RWPE1 (cell line): ENCODE measurements at regions not wholly inside any gene's neighbourhood (a gene's known extent, or its start where the extent isn't known, plus 50 kb on each side); places are given as distances from the start of the nearest gene placed in this dataset.

Experiments
- CTCF ChIA-PET: fragments of 350-600 bp; sonication (Branson Sonifier 250); formaldehyde crosslinking; extraction: SDS; loops from one replicate; lab custom pipeline; 2021; lab: Yijun Ruan, JAX
- POLR2A ChIA-PET: fragments of 400-600 bp; formaldehyde crosslinking; extraction: SDS; loops from one replicate; lab custom pipeline; 2020; ENCODE audit warnings: antibody characterized with exemption; ENCODE audit not compliant: low non-redundant PET; lab: Yijun Ruan, JAX
- DNase-seq: peaks from one replicate; pipeline ENCODE4 v3.0.0; 2012; ENCODE audit warnings: low spot score
- H3K27ac ChIP-seq: fragments of 450-650 bp; 2 replicates; pipeline ENCODE4 v1.5.1; 2017
- CTCF ChIP-seq: fragments of 450-650 bp; conservative IDR thresholded peaks from 2 replicates; pipeline ENCODE4 v1.5.1; 2017; ENCODE audit warnings: low read depth, mild to moderate bottlenecking

- no peak for DNase-seq
- POLR2A ChIA-PET = no interaction called here
- H3K27ac ChIP-seq = no peak overlapping the region
- no peak for TF ChIP-seq CTCF
- CTCF ChIA-PET = no interaction called here
These were observed 74.0 kb upstream of the LHCGR start for GRCh38 chr2:48829569-48829968.

GRCh38 chr2:48829036-48829435 lies 73.5 kb upstream of the LHCGR start:
- no peak for DNase-seq
- H3K27ac ChIP-seq = no peak overlapping the region
- no peak for TF ChIP-seq CTCF
- POLR2A ChIA-PET = no interaction called here
- CTCF ChIA-PET = no interaction called here

- CTCF ChIA-PET = no interaction called here
- POLR2A ChIA-PET = interaction anchor here (0.6 kb wide), 1 partner anchor 1690 kb away, joined by 3 read pairs; no protein-coding TSS in a partner anchor
- no peak for DNase-seq
- no peak overlapping the region for H3K27ac ChIP-seq
- no peak for TF ChIP-seq CTCF
These were observed 71.5 kb upstream of the LHCGR start for GRCh38 chr2:48826986-48827385.

DNA sequence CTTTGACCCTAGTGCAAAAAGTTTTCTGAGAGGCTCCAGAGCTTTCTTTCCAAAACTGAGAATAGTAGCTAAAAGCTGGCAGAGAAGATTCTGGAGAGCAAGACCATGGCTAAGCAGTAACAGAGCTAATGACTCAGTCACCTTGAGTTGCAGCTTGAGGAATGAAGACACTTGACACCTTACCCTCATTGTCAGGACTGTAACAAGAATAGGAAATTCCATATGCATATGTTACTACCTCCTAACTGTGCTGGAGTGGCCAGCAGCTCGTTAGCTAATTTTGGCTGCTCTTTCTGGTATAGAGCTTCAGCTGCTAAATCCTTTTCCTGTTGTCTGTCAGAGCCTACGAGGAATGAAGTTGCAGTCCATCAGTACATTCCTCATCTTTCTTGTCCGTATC lies 68.6 kb upstream of the LHCGR start:
- POLR2A ChIA-PET = no interaction called here
- no peak for TF ChIP-seq CTCF
- DNase-seq = no peak
- CTCF ChIA-PET = interaction anchor here (0.6 kb wide), 1 partner anchor 899 kb away, joined by 3 read pairs; no protein-coding TSS in a partner anchor
- H3K27ac ChIP-seq = no peak overlapping the region

- no peak for DNase-seq
- TF ChIP-seq CTCF = no peak
- H3K27ac ChIP-seq = no peak overlapping the region
- CTCF ChIA-PET = no interaction called here
- POLR2A ChIA-PET = no interaction called here
These were observed 63.7 kb upstream of the LHCGR start for GRCh38 chr2:48819206-48819735.

DNA sequence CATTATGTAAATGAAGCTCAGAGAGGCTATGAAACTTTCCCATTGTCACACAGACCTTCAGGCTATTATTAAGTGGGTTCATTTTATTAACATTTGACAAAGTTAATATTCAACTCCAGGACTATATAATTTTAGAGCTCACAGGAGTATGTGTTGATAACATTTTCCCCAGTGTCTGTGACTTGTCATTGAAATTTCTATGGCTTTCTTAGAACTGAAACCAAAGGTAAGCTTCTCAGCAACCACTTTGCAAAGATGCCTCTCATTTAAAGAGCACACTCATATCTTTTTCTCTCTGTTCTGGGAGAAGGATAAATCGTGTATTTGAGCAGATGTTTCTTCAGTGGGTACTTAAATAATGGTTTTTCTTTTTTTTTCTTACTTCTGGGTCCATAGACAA lies 61.8 kb upstream of the LHCGR start:
- POLR2A ChIA-PET = no interaction called here
- CTCF ChIA-PET = interaction anchor here (0.9 kb wide), 1 partner anchor 15 kb away, joined by 3 read pairs; no protein-coding TSS in a partner anchor
- no peak for TF ChIP-seq CTCF
- no peak for DNase-seq
- no peak overlapping the region for H3K27ac ChIP-seq

GRCh38 chr2:48812416-48812815 lies 56.9 kb upstream of the LHCGR start:
- TF ChIP-seq CTCF = no peak
- DNase-seq = no peak
- H3K27ac ChIP-seq = no peak overlapping the region
- ChIA-PET CTCF (no interaction called here), POLR2A (no interaction called here)
